22Rv1 (cell line): ENCODE measurements at regions not wholly inside any gene's neighbourhood (a gene's known extent, or its start where the extent isn't known, plus 50 kb on each side); places are given as distances from the start of the nearest gene placed in this dataset.
"Not testable (repeated sequence)": the region's sequence is repeated elsewhere in the genome, so short reads cannot be mapped to it uniquely, and the experiment has no call there.

Experiments
- H3K27ac ChIP-seq: fragments of 450-650 bp; 2 replicates; pipeline ENCODE4 v1.5.1; 2017
- CTCF ChIP-seq: fragments of 450-650 bp; IDR thresholded peaks from 2 replicates; pipeline ENCODE4 v1.5.1; 2017; ENCODE audit warnings: mild to moderate bottlenecking
- ZFX ChIP-seq: fragments of 450-650 bp; IDR thresholded peaks from 2 replicates; pipeline ENCODE4 v1.6.1; 2017; ENCODE audit warnings: antibody characterized with exemption, borderline replicate concordance

GRCh38 chr20:39983655-39984054 is 705.4 kb downstream of the MAFB start:
- TF ChIP-seq CTCF, result no peak
- no peak for TF ChIP-seq ZFX
- H3K27ac ChIP-seq, result no peak overlapping the region

GRCh38 chr20:39983183-39983582 is 705.9 kb downstream of the MAFB start:
- H3K27ac ChIP-seq, result no peak overlapping the region
- no peak for TF ChIP-seq ZFX
- no peak for TF ChIP-seq CTCF

- no peak for TF ChIP-seq CTCF
- no peak for TF ChIP-seq ZFX
- no peak overlapping the region for H3K27ac ChIP-seq
Measured at GRCh38 chr20:39974966-39975501, 714.0 kb downstream of the MAFB start.

- H3K27ac ChIP-seq, result no peak overlapping the region
- no peak for TF ChIP-seq ZFX
- no peak for TF ChIP-seq CTCF
Measured at GRCh38 chr20:39968495-39968894, 720.5 kb downstream of the MAFB start.

- H3K27ac ChIP-seq, result no peak overlapping the region
- no peak for TF ChIP-seq ZFX
- no peak for TF ChIP-seq CTCF
Measured at GRCh38 chr20:39967806-39968205, 721.2 kb downstream of the MAFB start.

- no peak overlapping the region for H3K27ac ChIP-seq
- TF ChIP-seq ZFX (no peak), CTCF (no peak)
Measured at GRCh38 chr20:39961637-39962244, 727.3 kb downstream of the MAFB start.

- TF ChIP-seq CTCF (no peak), ZFX (no peak)
- H3K27ac ChIP-seq, result no peak overlapping the region
Measured at GRCh38 chr20:39960522-39961428, 728.3 kb downstream of the MAFB start.

GRCh38 chr20:39957911-39958310 is 731.1 kb downstream of the MAFB start:
- H3K27ac ChIP-seq, result not testable (repeated sequence)
